HepG2 (cell line): ENCODE measurements at regions not wholly inside any gene's neighbourhood (a gene's known extent, or its start where the extent isn't known, plus 50 kb on each side); places are given as distances from the start of the nearest gene placed in this dataset.

Experiments used
- ELF4 ChIP-seq: sonication (generic); formaldehyde crosslinking; IDR thresholded peaks from 2 replicates; pipeline ENCODE4 v1.5.0; 2020; ENCODE audit warnings: missing genetic modification reagents, mild to moderate bottlenecking, moderate library complexity, borderline replicate concordance
- HMG20B ChIP-seq: conservative IDR thresholded peaks from 2 replicates; pipeline ENCODE4 v1.6.1; 2016; ENCODE audit warnings: missing genetic modification reagents, missing compliant biosample characterization
- KMT2B ChIP-seq: IDR thresholded peaks from 2 replicates; pipeline ENCODE4 v1.6.1; 2016; ENCODE audit warnings: missing genetic modification reagents, missing compliant biosample characterization
- POLR2AphosphoS5 ChIP-seq: IDR thresholded peaks from 2 replicates; pipeline ENCODE4 v1.6.1; 2012; ENCODE audit warnings: low read depth, low read length
- RFX5 ChIP-seq: IDR thresholded peaks from 2 replicates; pipeline ENCODE4 v1.6.1; 2011; ENCODE audit warnings: low read depth, low read length, improper control_type of control experiment
- TCF12 ChIP-seq, 2 experiments: fragments of 450-650 bp in 1 of 2; sonication (generic) in 1 of 2; formaldehyde crosslinking in 1 of 2; IDR thresholded peaks; 2 replicates each; pipeline versions ENCODE4 v1.6.1 to v1.8.0; 2017 to 2022; ENCODE audit warnings: antibody characterized with exemption in 1 of 2, mild to moderate bottlenecking in 1 of 2, missing genetic modification reagents in 1 of 2, moderate library complexity in 1 of 2
- U2AF2 ChIP-seq: fragments of 200-400 bp; formaldehyde crosslinking; IDR thresholded peaks from 2 replicates; pipeline ENCODE4 v1.6.1; 2017; ENCODE audit warnings: low read depth, mild to moderate bottlenecking, low read length
- ZBTB40 ChIP-seq, 2 experiments: fragments of 450-650 bp in 1 of 2; sonication (generic) in 1 of 2; formaldehyde crosslinking in 1 of 2; IDR thresholded peaks; 2 replicates each; pipeline versions ENCODE4 v1.6.1 to v1.8.0; 2016 to 2022; ENCODE audit warnings: antibody characterized with exemption in 1 of 2, mild to moderate bottlenecking in 1 of 2, missing genetic modification reagents in 1 of 2
- ZFP36L1 ChIP-seq: sonication (generic); formaldehyde crosslinking; IDR thresholded peaks from 2 replicates; pipeline ENCODE4 v1.8.0; 2022; ENCODE audit warnings: mild to moderate bottlenecking, missing genetic modification reagents, moderate library complexity
- TF ChIP-seq, protein P1 (sequence below): sonication (generic); formaldehyde crosslinking; IDR thresholded peaks from 2 replicates; pipeline ENCODE4 v1.5.0; 2020; ENCODE audit warnings: missing genetic modification reagents

DNA sequence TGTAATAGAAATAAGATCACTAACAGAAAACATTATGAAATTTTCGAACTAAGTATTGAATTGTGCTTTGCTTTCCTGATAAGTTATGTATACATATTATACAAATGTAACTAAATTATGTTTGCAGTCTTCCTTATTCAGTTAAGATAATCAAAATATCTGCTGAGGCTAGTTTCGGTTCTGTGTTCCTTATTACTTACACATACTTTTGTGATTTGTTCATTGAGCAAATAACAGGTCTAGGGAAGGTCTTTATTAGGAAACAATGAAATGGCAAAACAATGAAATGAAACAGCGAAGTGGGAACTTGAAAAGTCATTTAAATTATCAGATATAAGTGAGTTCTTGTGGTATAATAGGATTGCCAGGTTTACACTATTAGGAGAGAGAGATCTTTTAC is 352.4 kb downstream of the GRIA2 start:
- TF ChIP-seq HMG20B (CRISPR knock-in tag) (no peak), ELF4 (CRISPR knock-in tag) (no peak), RFX5 (no peak), ZFP36L1 (CRISPR knock-in tag) (no peak), POLR2AphosphoS5 (no peak), ZBTB40 (IDR thresholded peaks at IDR 0.05) (no peak), ZBTB40 (CRISPR knock-in tag; IDR thresholded peaks at IDR 0.05) (no peak), TCF12 (IDR thresholded peaks at IDR 0.05) (no peak), TCF12 (CRISPR knock-in tag; IDR thresholded peaks at IDR 0.05) (no peak), KMT2B (CRISPR knock-in tag) (no peak), U2AF2 (no peak)
- TF ChIP-seq, protein P1, sequence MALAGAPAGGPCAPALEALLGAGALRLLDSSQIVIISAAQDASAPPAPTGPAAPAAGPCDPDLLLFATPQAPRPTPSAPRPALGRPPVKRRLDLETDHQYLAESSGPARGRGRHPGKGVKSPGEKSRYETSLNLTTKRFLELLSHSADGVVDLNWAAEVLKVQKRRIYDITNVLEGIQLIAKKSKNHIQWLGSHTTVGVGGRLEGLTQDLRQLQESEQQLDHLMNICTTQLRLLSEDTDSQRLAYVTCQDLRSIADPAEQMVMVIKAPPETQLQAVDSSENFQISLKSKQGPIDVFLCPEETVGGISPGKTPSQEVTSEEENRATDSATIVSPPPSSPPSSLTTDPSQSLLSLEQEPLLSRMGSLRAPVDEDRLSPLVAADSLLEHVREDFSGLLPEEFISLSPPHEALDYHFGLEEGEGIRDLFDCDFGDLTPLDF (CRISPR knock-in tag): no peak
